Calu3 (cell line): ENCODE measurements at regions not wholly inside any gene's neighbourhood (a gene's known extent, or its start where the extent isn't known, plus 50 kb on each side); places are given as distances from the start of the nearest gene placed in this dataset.
A peak's percentile ranks its signal among the peaks of the same experiment; 100 is the strongest.

ENCODE experiments used
- BruUV-seq: library from RNA; stranded (reverse); fragments of 400-500 nt; replicated peaks from 2 replicates; lab custom pipeline; 2021; lab: Mats Ljungman, UMichigan
- CTCF ChIA-PET: fragments of 300-600 bp; sonication (Branson Sonifier 250); formaldehyde crosslinking; loops from one replicate; lab custom pipeline; 2022; ENCODE audit warnings: antibody characterized with exemption; lab: Charles Lee
- DNase-seq: peaks from one replicate; pipeline ENCODE4 v3.0.0; 2022
- H3K27ac Mint-ChIP-seq: one replicate; pipeline ENCODE4 v1.8.0; 2022; ENCODE audit warnings: mixed read lengths; ENCODE audit not compliant: unreplicated experiment
- H3K27me3 Mint-ChIP-seq: one replicate; pipeline ENCODE4 v1.8.0; 2022; ENCODE audit warnings: mixed read lengths; ENCODE audit not compliant: unreplicated experiment
- H3K36me3 Mint-ChIP-seq: one replicate; pipeline ENCODE4 v1.8.0; 2022; ENCODE audit warnings: mild to moderate bottlenecking, moderate library complexity, mixed read lengths; ENCODE audit not compliant: insufficient read depth, unreplicated experiment
- H3K4me1 Mint-ChIP-seq: one replicate; pipeline ENCODE4 v1.8.0; 2022; ENCODE audit warnings: mild to moderate bottlenecking, low read depth, mixed read lengths; ENCODE audit not compliant: unreplicated experiment
- H3K4me3 Mint-ChIP-seq: one replicate; pipeline ENCODE4 v1.8.0; 2022; ENCODE audit warnings: mild to moderate bottlenecking, low read depth, moderate library complexity, mixed read lengths; ENCODE audit not compliant: unreplicated experiment
- H3K9me3 Mint-ChIP-seq: one replicate; pipeline ENCODE4 v1.8.0; 2022; ENCODE audit warnings: low read depth, mixed read lengths; ENCODE audit not compliant: unreplicated experiment
- intact Hi-C: fragments of 100-400 bp; cut with micrococcal nuclease; formaldehyde crosslinking; loops from one replicate; pipeline ENCODE4 v1.10.0; 2022; ENCODE audit not compliant: unreplicated experiment
- TF ChIP-seq, protein P1 (sequence below): fragments of 200-600 bp; IDR thresholded peaks from one replicate; pipeline ENCODE4 v1.8.0; 2022; ENCODE audit warnings: antibody characterized with exemption; ENCODE audit not compliant: unreplicated experiment

DNA sequence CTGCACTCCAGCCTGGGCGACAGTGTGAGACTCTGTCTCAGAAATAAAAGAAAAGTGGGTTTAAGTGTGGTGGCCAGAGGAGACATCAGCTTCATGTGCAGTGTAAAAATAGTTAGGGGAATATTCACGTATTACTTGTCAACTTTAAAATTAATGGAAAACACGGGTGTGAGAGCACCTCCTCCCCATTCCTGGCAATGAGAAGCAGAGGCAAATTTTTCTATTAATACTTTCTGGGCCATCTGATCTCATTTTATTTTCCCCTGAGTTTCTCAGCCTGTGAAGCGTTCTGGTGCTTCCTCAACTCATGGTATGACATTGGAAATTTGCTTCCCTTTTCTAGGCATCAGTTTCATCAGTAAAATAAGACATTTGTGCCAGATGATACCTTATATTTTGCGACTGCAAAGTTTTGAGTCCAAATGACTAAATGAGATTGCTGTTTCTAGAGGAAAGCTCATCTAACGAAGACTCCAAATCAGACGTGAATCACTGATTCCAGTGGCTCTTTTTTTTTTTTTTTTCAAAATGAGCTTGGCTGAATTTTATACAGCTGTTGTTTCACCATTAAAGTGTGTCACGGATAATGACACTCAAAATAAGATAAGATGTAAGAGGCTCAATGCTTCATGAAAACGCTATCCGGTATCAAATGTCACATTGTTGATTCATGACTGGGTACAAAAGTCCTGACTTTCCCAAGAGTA is 104.6 kb downstream of the MSX2 start:
- no peaks in the 10 kb centered on the region for H3K4me1 Mint-ChIP-seq
- intact Hi-C loops, result no loop called here
- no peak overlapping the region for H3K4me3 Mint-ChIP-seq
- CTCF ChIA-PET, result interaction anchor here (0.6 to 1.2 kb wide), 3 partner anchors 14 to 446 kb away, joined by 3 read pairs; no protein-coding TSS in a partner anchor
- peak overlapping the region; percentile 31 for H3K27ac Mint-ChIP-seq
- no peaks in the 10 kb centered on the region for H3K36me3 Mint-ChIP-seq
- no peak for DNase-seq
- H3K9me3 Mint-ChIP-seq, result no peaks in the 10 kb centered on the region
- peaks cover 34% of the 10 kb centered on the region for H3K27me3 Mint-ChIP-seq
- TF ChIP-seq, protein P1, sequence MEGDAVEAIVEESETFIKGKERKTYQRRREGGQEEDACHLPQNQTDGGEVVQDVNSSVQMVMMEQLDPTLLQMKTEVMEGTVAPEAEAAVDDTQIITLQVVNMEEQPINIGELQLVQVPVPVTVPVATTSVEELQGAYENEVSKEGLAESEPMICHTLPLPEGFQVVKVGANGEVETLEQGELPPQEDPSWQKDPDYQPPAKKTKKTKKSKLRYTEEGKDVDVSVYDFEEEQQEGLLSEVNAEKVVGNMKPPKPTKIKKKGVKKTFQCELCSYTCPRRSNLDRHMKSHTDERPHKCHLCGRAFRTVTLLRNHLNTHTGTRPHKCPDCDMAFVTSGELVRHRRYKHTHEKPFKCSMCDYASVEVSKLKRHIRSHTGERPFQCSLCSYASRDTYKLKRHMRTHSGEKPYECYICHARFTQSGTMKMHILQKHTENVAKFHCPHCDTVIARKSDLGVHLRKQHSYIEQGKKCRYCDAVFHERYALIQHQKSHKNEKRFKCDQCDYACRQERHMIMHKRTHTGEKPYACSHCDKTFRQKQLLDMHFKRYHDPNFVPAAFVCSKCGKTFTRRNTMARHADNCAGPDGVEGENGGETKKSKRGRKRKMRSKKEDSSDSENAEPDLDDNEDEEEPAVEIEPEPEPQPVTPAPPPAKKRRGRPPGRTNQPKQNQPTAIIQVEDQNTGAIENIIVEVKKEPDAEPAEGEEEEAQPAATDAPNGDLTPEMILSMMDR, result no peak
- BruUV-seq, result TSS peak; percentile 81

DNA sequence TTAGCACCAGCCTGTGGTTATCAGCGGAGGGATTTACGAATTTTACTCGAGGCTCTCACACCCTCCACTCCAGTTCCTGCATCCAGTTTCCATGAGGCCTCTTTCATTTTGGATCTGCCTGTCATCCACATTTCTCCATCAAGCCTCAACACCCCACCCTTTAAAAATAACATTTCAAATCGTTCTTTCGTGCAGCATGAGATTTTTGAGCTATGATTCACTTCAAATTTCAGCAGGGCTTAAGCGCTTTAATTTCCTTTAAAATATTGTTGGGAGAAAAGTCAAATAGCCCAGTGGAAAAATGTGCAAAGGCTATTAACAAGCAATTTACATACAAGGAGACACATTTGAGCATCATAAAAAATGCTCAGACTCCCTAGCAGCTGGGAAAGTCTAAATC is 103.2 kb downstream of the MSX2 start:
- TF ChIP-seq, protein P1, result no peak
- BruUV-seq, result no TSS peak
- H3K9me3 Mint-ChIP-seq, result peaks cover 5% of the 10 kb centered on the region
- CTCF ChIA-PET, result no interaction called here
- no peak overlapping the region for H3K4me3 Mint-ChIP-seq
- H3K27me3 Mint-ChIP-seq, result peaks cover 34% of the 10 kb centered on the region
- DNase-seq, result no peak
- intact Hi-C loops, result no loop called here
- no peaks in the 10 kb centered on the region for H3K36me3 Mint-ChIP-seq
- no peak overlapping the region for H3K27ac Mint-ChIP-seq
- no peaks in the 10 kb centered on the region for H3K4me1 Mint-ChIP-seq

DNA sequence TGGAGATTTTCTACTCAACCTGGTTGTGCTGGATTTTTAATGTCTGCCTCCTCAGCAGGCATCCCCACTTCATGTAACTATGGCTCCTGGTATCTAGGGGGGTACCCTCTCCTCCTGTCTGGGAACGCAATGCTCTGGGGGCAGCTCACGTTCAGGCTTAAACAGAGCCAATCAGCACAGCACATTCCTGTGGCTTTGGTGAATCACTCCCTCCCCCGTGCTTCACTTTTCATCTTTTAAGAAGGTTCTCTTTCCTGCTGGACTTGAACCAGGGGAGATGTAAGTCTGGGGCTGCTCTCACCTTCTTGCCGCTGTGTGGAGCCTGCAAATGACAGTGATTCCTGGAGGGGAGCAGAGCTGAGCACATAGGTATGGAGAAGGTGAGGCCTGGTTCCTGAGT is 101.2 kb downstream of the MSX2 start:
- CTCF ChIA-PET, result no interaction called here
- Mint-ChIP-seq H3K9me3 (peaks cover 10% of the 10 kb centered on the region), H3K4me3 (no peak overlapping the region), H3K4me1 (no peaks in the 10 kb centered on the region), H3K27ac (no peak overlapping the region), H3K27me3 (peaks cover 51% of the 10 kb centered on the region), H3K36me3 (no peaks in the 10 kb centered on the region)
- BruUV-seq, result no TSS peak
- intact Hi-C loops, result no loop called here
- DNase-seq, result peak; percentile 18
- TF ChIP-seq, protein P1, result no peak

DNA sequence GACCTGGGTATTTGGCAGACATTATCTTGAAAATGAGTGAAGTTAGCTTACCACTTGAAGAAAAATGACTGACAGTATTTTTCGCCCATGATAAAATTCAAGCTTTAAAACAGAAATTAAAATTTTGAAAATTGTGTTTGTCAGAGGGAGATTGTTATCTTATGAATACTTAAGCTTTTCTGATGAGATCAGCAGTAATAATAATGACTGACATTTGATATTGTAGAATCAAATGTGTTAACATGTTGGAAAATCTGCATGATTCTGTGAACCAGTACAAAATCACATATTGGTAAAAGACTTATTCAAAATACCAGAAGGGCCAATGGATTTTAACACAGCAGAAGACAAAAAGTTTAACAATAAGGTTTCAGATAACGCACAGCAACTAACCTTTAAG is 94.0 kb downstream of the MSX2 start:
- CTCF ChIA-PET, result interaction anchor here (0.6 to 0.9 kb wide), 2 partner anchors 35 to 327 kb away, joined by 3 read pairs; no protein-coding TSS in a partner anchor
- H3K9me3 Mint-ChIP-seq, result peaks cover 14% of the 10 kb centered on the region

More for the DNA sequence above, 94.0 kb downstream of the MSX2 start:
- H3K4me1 Mint-ChIP-seq, result no peaks in the 10 kb centered on the region
- H3K27ac Mint-ChIP-seq, result no peak overlapping the region
- DNase-seq, result no peak
- no TSS peak for BruUV-seq
- no peaks in the 10 kb centered on the region for H3K36me3 Mint-ChIP-seq
- TF ChIP-seq, protein P1, result no peak
- H3K4me3 Mint-ChIP-seq, result no peak overlapping the region
- intact Hi-C loops, result no loop called here
- H3K27me3 Mint-ChIP-seq, result peaks cover 32% of the 10 kb centered on the region
